ENCODE measurements at regions not wholly inside any gene's neighbourhood (a gene's known extent, or its start where the extent isn't known, plus 50 kb on each side); places are given as distances from the start of the nearest gene placed in this dataset.
A peak's percentile ranks its signal among the peaks of the same experiment; 100 is the strongest.

DNA sequence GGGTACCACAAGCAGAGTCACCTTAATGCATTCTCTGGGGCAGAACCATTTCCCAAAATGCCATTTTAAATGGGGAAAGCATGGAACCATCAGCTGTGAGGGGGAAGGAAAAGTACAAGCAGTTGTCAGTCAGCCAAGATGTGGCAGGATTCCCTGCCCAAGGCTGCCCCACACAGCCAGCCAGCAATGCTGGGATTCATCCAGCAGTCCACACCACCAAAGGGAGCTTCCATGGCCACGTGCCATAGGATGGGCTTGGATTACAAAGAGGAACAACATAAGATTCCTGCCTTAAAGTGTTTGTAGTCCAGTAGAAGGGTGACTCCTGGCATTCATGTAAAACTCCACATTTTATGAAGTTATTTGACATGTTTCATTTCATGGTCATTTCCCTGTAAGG lies 233.3 kb downstream of the SHOX2 start:
- Histone ChIP-seq H3K27me3 (no peaks in the 10 kb centered on the region), H3K9me3 (replicated peaks in 1 of 3) (no peaks in the 10 kb centered on the region), H3K27ac (no peak overlapping the region), H3K4me1 (replicated peaks in 1 of 2) (no peaks in the 10 kb centered on the region), H3K36me3 (replicated peaks in 1 of 2) (no peaks in the 10 kb centered on the region), H3K4me3 (no peak overlapping the region)
- 21 to 46% (median 31%) methylated on average over 1 of the region's 1 CpG for WGBS, 4 donors
- intact Hi-C loops (cut with DNase I) = no loop called here
- peak in 2 of 7 donors; percentile 12 to 22 for DNase-seq
- TF ChIP-seq POLR2A (IDR thresholded peaks at IDR 0.05) = no peak
- TF ChIP-seq, protein P1, sequence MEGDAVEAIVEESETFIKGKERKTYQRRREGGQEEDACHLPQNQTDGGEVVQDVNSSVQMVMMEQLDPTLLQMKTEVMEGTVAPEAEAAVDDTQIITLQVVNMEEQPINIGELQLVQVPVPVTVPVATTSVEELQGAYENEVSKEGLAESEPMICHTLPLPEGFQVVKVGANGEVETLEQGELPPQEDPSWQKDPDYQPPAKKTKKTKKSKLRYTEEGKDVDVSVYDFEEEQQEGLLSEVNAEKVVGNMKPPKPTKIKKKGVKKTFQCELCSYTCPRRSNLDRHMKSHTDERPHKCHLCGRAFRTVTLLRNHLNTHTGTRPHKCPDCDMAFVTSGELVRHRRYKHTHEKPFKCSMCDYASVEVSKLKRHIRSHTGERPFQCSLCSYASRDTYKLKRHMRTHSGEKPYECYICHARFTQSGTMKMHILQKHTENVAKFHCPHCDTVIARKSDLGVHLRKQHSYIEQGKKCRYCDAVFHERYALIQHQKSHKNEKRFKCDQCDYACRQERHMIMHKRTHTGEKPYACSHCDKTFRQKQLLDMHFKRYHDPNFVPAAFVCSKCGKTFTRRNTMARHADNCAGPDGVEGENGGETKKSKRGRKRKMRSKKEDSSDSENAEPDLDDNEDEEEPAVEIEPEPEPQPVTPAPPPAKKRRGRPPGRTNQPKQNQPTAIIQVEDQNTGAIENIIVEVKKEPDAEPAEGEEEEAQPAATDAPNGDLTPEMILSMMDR (IDR thresholded peaks at IDR 0.05) = no peak

- no peak for DNase-seq
- TF ChIP-seq POLR2A (IDR thresholded peaks at IDR 0.05) = no peak
- TF ChIP-seq, protein P1 (IDR thresholded peaks at IDR 0.05) = no peak
- intact Hi-C loops (cut with DNase I) = no loop called here
- 52 to 67% (median 58%) methylated on average over 3 of the region's 3 CpGs for WGBS, 4 donors
- Histone ChIP-seq H3K27ac (no peak overlapping the region), H3K36me3 (replicated peaks in 1 of 2) (no peaks in the 10 kb centered on the region), H3K27me3 (no peaks in the 10 kb centered on the region), H3K9me3 (replicated peaks in 1 of 3) (no peaks in the 10 kb centered on the region), H3K4me1 (replicated peaks in 1 of 2) (no peaks in the 10 kb centered on the region), H3K4me3 (no peak overlapping the region)
Measured at GRCh38 chr3:157871838-157872460, 234.3 kb downstream of the SHOX2 start.

- Histone ChIP-seq H3K36me3 (replicated peaks in 1 of 2) (no peaks in the 10 kb centered on the region), H3K9me3 (replicated peaks in 1 of 3) (no peaks in the 10 kb centered on the region), H3K4me1 (replicated peaks in 1 of 2) (no peaks in the 10 kb centered on the region), H3K27ac (no peak overlapping the region), H3K27me3 (no peaks in the 10 kb centered on the region), H3K4me3 (no peak overlapping the region)
- intact Hi-C loops (cut with DNase I) = no loop called here
- TF ChIP-seq, protein P1 (IDR thresholded peaks at IDR 0.05) = no peak
- TF ChIP-seq POLR2A (IDR thresholded peaks at IDR 0.05) = no peak
- no peak for DNase-seq
- 81 to 90% (median 87%) methylated on average over 7 of the region's 7 CpGs for WGBS, 4 donors
Measured at GRCh38 chr3:157871248-157871647, 235.0 kb downstream of the SHOX2 start.

GRCh38 chr3:157868946-157869345 lies 237.3 kb downstream of the SHOX2 start:
- DNase-seq = no peak
- 30 to 59% (median 40%) methylated on average over 2 of the region's 2 CpGs for WGBS, 4 donors
- Histone ChIP-seq H3K27ac (no peak overlapping the region), H3K9me3 (replicated peaks in 1 of 3) (no peaks in the 10 kb centered on the region), H3K36me3 (replicated peaks in 1 of 2) (no peaks in the 10 kb centered on the region), H3K4me3 (no peak overlapping the region), H3K27me3 (no peaks in the 10 kb centered on the region), H3K4me1 (replicated peaks in 1 of 2) (no peaks in the 10 kb centered on the region)
- intact Hi-C loops (cut with DNase I) = no loop called here
- TF ChIP-seq, protein P1 (IDR thresholded peaks at IDR 0.05) = no peak
- no peak for TF ChIP-seq POLR2A (IDR thresholded peaks at IDR 0.05)
